IPS-NIHi7 (cell line): ENCODE measurements at regions not wholly inside any gene's neighbourhood (a gene's known extent, or its start where the extent isn't known, plus 50 kb on each side); places are given as distances from the start of the nearest gene placed in this dataset.
"Not testable (repeated sequence)": the region's sequence is repeated elsewhere in the genome, so short reads cannot be mapped to it uniquely, and the experiment has no call there.

Experiments
- DNase-seq: peaks from one replicate; pipeline ENCODE4 v3.0.0; 2012; ENCODE audit warnings: mixed read lengths; ENCODE audit errors: extremely low spot score

DNA sequence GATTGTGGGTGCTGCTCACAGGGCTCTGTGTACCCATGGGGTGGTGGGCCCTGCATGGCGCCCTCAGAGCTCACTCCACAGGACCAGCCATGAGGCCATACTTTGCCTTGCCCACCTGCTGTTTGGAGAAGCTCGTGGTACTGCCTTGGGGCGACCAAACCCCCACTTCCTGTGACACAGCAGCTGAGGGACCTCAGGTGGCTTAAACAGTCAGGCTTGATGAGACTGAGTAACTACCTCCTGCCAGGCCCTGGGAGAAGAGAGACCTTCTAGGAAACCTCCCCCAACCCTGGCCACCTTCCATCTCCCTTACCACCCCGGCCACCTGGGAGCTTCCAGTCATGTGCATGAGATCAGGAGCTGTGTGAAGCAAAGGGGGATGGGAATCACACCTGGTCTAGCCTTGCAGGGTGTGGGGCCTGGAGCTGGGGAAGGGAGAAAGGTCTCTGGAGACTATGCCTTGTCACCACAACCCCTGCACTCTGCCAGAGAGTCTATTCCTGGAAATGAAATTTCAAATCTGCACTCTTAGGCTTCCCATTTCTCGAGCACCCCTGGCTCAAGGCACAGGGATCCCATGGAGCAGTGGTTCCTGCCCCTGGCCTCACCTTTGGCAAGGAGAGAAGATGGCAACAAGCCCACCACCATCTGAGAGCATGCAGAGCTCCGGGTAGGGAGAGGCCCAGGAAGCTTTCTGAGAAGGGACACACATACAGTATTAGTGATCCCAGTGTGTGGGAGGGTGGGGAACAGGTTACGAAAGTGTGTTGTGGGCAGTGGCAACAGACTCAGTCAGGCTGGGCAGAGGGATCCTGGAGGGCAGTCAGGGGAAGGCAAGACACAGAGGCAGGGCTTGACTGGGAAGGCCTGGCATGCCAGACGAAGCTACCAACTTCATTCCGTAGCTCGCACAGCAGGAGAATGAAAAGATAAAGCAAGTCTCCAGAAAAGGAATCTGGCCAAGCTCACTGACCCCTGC is 125.0 kb downstream of the URI1 start:
- DNase-seq = no peak

- not testable (repeated sequence) for DNase-seq
Observed at GRCh38 chr19:30067956-30068506, 126.0 kb downstream of the URI1 start.

DNA sequence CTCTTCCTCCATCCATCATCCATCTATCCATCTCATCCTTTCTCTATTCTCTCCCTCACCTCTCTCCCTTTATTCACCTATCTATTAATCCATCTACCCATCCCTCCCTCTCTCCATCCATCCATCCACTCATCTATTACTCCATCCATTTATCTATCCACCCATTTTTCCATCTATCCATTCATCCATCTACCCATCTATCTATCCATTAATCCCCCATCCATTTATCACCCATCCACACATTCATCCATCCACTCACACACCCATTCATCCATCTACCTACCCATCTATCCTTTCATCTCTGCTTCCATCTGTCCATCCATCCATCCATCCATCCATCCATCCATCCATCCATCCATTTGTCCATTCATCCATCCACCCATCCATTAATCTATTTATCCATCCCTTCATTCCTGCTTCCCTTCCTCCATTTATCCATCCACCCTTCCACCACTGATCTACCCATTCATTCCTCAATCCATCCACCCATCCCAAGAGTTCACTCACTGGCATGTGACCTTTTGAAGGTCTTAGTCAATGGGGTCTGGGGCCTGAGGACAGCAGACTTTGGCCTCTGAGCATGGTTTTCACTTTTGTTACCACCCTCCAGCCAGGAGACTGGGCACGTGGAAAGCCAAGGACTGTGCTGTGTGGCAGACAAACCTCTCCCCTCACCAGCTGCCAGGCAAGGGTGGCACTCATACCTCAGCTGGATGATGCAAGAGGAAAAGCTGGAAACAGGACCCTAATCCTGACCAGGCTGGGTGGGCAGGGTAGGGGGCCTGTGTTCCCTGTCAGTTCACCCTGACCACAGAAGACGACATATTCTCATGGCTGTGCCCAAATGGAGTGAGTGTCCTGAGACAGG is 126.7 kb downstream of the URI1 start:
- DNase-seq = no peak

GRCh38 chr19:30069535-30070197 is 127.6 kb downstream of the URI1 start:
- DNase-seq = no peak

- DNase-seq = no peak
Observed at GRCh38 chr19:30070198-30070967, 128.3 kb downstream of the URI1 start.

DNA sequence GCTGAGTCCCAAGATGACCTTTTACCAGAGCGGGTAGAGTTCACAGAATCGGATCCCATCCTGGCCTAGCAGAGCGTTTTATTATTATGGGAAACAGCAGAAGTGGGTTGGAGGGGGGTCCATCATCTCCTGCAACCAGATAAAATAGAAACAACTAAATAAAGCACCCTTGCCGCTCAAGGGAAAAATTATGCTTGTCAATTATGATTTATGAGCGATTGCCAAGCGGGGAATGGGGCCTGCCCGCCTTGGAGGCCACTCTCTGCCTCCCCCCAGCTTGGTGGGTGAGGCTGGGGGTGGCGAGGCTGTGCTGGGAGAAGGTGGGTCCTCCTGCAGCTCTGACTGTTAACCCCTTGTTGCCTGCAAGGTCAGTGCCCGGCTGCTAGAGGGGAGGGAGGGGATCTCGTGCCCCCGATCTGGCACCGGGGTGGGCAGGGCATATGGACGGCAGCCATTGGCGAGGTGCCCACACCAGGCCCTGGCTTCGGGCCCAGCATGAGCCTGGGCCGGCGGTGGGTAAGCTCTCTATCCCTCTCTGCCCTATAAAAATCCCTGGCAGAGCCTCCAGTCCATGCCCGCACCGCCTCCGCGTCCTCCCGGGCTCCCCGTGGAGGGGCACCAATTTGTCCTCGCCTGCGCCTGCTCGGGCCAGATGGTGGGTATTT is 129.1 kb downstream of the URI1 start:
- DNase-seq = no peak

GRCh38 chr19:30071871-30072270 is 129.8 kb downstream of the URI1 start:
- no peak for DNase-seq

DNA sequence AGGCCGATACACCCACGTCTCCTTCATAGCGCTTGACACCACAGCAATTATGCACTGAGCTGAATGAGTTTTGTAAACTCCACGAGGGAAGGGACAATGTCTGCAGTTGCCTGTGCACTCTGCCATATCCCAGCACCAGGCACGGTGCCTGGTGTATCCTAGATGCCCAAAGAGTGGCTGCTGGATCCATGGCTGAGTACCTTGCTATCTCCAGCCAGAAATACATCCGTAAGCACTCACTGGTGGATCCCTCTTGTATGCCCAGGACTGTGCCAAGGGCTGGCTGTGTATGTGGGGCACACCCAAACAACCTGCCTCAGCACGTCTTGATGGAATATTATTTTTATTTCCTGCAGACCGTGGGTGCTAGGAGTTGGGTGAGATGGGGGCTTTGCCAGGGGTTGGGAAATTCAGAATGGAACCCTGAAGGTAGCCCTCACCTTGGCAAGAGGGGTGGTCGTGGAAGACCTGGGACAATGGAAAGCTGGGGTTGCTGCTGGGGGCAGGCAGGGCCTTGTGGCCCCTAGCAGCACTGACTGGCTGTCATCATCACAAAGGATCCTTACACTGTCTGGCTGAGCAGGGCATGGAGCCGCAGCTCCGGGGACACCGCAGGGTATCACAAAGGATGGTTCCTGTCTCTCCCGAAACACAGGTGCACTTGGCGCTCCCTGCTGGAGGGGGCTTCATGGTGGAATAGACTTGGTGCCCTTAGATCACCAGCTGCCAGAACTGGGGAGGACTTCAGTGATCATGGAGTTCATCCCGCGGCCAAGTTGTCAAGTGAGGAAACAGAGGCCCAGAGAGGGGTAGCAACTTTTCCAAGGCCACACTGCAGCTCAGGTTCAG is 131.3 kb downstream of the URI1 start:
- peak; percentile 48 for DNase-seq

- no peak for DNase-seq
Observed at GRCh38 chr19:30074096-30074495, 132.1 kb downstream of the URI1 start.

DNA sequence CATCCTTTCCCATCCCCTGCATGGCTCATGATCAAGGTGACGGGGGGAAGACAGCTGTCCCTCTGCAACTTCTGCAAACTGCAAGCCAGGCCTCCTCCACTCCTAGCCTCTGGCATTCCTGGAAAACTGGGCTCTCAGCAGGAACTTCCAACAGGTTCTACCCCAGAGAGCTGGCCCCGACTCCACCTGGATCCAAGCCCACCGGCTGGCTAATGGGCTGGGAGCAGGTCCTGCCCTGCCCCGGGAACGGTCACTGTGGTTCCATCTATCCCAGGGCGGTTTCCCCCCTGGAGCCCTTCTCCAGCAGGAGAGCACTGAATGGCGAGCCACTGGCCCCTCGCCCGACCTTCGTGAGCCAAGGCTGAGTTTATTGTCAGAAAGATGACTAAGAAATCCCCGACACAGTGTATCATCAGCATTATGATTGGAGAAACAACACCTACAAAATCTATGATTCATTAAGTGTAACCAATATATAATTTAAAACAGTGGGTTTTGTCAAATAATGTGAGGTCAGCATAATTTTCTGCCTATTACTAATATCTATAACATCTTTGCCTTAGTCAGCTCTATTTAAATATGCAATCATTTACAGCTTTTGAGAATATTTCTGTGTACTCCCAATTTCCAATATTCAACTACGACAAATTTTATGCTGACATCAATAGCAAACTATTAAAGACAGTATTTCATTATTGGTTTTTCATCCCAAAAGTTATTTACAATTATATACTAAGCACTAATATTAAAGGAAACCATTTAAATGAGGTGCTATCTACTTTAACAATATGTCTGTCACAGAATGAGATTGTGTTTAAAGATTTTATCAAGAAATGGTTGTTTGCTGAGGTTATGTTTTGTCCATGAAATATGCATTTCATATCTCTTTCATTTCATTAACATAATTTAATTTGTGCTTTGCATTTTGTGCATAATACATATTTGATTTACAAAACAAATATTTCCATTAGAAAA is 133.0 kb downstream of the URI1 start:
- no peak for DNase-seq

- DNase-seq = peak; percentile 53
Observed at GRCh38 chr19:30076101-30076551, 134.1 kb downstream of the URI1 start.

DNA sequence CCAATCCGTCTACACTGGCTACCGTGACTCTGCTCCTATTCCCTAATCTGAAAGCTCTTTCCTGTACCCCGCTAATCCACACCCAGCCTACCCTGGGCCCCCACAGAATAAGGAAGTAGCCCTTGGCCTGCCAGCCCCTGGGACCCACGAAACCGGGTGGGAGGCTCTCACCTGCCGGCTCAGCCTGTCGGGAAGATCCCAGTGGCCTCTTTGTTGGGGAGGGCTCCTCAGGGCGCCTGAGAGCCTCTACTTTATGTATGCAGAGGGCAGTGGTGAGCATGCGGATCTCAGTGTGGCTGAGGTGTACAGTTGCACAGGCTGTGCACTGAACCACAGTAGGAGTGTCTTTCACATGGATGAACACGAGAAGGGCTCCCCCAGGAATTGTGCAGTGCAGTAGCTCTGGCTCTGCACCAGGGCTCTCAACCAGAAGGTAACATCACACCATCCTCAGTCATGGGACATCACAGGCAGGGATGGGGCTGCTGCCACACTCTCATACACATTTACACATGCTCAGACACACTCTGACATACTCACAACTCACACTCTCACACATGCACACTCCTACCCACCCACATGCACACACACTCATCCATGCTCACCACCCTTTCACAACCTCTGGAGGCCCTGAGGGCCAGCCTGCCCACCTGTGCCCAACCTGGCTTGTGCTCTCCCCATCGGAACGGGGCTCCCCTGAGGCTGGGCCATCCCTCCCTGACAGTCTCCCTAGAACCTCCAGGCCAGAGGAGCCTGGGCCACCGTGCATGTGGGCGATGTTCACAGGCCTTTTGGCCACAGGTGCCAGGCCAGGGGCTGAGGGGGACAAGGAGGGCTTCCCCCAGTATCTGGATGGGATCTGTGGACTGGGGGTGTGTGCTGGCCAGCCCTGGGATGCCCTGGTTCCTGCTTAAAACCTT is 135.0 kb downstream of the URI1 start:
- no peak for DNase-seq

- DNase-seq = no peak
Observed at GRCh38 chr19:30077851-30078355, 135.9 kb downstream of the URI1 start.

GRCh38 chr19:30078381-30078910 is 136.4 kb downstream of the URI1 start:
- DNase-seq = no peak

DNA sequence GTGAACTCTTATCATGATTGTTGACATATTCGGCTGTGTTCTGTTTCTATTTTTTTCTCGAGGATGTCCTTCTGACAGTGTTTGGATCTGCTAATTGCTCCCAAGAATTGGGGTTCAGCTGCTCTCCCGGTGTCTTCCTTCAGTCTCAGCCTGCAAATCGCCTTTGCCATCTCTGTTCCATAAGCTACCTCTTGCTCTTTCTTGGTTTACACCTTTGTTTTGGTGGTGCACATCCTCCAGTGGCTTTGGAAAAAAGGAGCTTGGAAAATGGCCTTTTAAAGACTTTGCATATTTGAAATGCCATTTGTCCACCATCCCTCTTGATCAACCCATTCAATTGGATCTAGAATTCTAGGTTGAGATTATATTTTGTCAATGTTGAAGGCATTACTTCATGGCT is 137.2 kb downstream of the URI1 start:
- DNase-seq = no peak

- no peak for DNase-seq
Observed at GRCh38 chr19:30082168-30082567, 140.1 kb downstream of the URI1 start.

DNA sequence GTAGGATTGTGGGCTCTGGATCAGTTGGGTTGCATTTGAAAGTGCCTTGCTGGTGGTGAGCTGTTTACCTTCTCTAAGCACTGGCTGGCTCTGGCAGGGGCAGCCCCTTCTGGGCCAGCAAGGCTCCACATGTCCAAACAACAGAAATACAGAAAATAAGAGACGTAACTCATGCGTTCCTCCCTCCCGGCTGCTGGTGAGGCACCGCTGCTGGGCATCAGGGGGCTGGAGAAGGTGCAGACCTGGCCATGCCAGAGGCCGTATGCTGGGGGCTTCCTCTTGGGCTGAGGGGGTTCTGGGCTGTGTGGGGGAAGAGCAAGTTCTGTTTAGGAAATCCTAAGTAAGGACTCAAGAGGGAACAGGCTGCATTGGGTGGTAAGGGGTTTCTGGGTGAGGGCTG is 140.6 kb downstream of the URI1 start:
- DNase-seq = no peak
